OCI-LY1 (cell line): ENCODE measurements at regions not wholly inside any gene's neighbourhood (a gene's known extent, or its start where the extent isn't known, plus 50 kb on each side); places are given as distances from the start of the nearest gene placed in this dataset.

Experiments
- H2AFZ ChIP-seq: fragments of 200-600 bp; sonication (generic), shearing (Covaris generic); 2 replicates; pipeline ENCODE4 v1.6.0; 2014; ENCODE audit warnings: antibody characterized with exemption, mild to moderate bottlenecking, low read length
- H3F3A ChIP-seq: fragments of 200-600 bp; sonication (generic), shearing (Covaris generic); 2 replicates; pipeline ENCODE4 v1.6.0; 2014; ENCODE audit warnings: mild to moderate bottlenecking, antibody characterized with exemption, low read length, moderate library complexity; ENCODE audit not compliant: insufficient read depth
- H3K27ac ChIP-seq: fragments of 200-600 bp; sonication (generic); 2 replicates; pipeline ENCODE4 v1.5.1; 2014; ENCODE audit warnings: low read length, mixed run types, mild to moderate bottlenecking, low read depth; ENCODE audit not compliant: poor library complexity, severe bottlenecking
- H3K27me3 ChIP-seq: fragments of 200-600 bp; sonication (generic); 2 replicates; pipeline ENCODE4 v1.6.0; 2014; ENCODE audit warnings: antibody characterized with exemption, mild to moderate bottlenecking, low read length, moderate library complexity; ENCODE audit not compliant: insufficient read depth
- H3K36me3 ChIP-seq: fragments of 200-600 bp; sonication (generic); 2 replicates; pipeline ENCODE4 v1.6.1; 2014; ENCODE audit warnings: mild to moderate bottlenecking, antibody characterized with exemption, low read length, moderate library complexity, mixed read lengths; ENCODE audit not compliant: insufficient read depth
- H3K4me1 ChIP-seq: fragments of 200-600 bp; sonication (generic); 2 replicates; pipeline ENCODE4 v1.5.1; 2014; ENCODE audit warnings: mild to moderate bottlenecking, low read length, moderate library complexity; ENCODE audit not compliant: insufficient read depth, severe bottlenecking
- H3K4me2 ChIP-seq: fragments of 200-600 bp; sonication (generic), shearing (Covaris generic); 2 replicates; pipeline ENCODE4 v1.6.1; 2014; ENCODE audit warnings: low read length
- H3K4me3 ChIP-seq: fragments of 200-600 bp; sonication (generic); 2 replicates; pipeline ENCODE4 v1.5.1; 2014; ENCODE audit warnings: low read length, low read depth, mild to moderate bottlenecking, mixed read lengths; ENCODE audit not compliant: poor library complexity, severe bottlenecking
- H3K79me2 ChIP-seq: fragments of 200-600 bp; shearing (Covaris generic); 2 replicates; pipeline ENCODE4 v1.6.1; 2016; ENCODE audit warnings: mixed run types, low read length, mixed read lengths; ENCODE audit not compliant: insufficient read depth
- H3K9ac ChIP-seq: fragments of 200-600 bp; sonication (generic), shearing (Covaris generic); 2 replicates; pipeline ENCODE4 v1.6.1; 2014; ENCODE audit warnings: mild to moderate bottlenecking, low read length, mixed read lengths
- H3K9me2 ChIP-seq: fragments of 200-600 bp; sonication (generic), shearing (Covaris generic); 2 replicates; pipeline ENCODE4 v1.6.1; 2014; ENCODE audit warnings: low read depth, mild to moderate bottlenecking, low read length, mixed read lengths
- H3K9me3 ChIP-seq: fragments of 200-600 bp; shearing (Covaris generic); 2 replicates; pipeline ENCODE4 v1.6.1; 2014; ENCODE audit warnings: low read length, mixed read lengths
- H4K20me1 ChIP-seq: fragments of 200-600 bp; sonication (generic), shearing (Covaris generic); 2 replicates; pipeline ENCODE4 v1.6.0; 2016; ENCODE audit warnings: mild to moderate bottlenecking, low read length; ENCODE audit not compliant: insufficient read depth
- CTCF ChIP-seq: fragments of 200-600 bp; sonication (generic), shearing (Covaris generic); IDR thresholded peaks from 2 replicates; pipeline ENCODE4 v1.5.1; 2017; ENCODE audit warnings: mild to moderate bottlenecking, antibody characterized with exemption, low read length, moderate library complexity, mixed read lengths
- EZH2 ChIP-seq: fragments of 200-600 bp; sonication (generic), shearing (Covaris generic); IDR thresholded peaks from 2 replicates; pipeline ENCODE4 v1.8.0; 2017; ENCODE audit warnings: borderline replicate concordance, mixed run types, mild to moderate bottlenecking, antibody characterized with exemption, low read length, moderate library complexity, mixed read lengths

GRCh38 chr11:27910186-27910931, 197.6 kb downstream of the KIF18A start:
- Histone ChIP-seq H3K9me3 (no peaks in the 10 kb centered on the region), H3K9ac (no peak overlapping the region), H3K27me3 (no peaks in the 10 kb centered on the region), H3K4me3 (no peak overlapping the region), H3K36me3 (no peaks in the 10 kb centered on the region), H3K79me2 (no peaks in the 10 kb centered on the region), H3K9me2 (no peaks in the 10 kb centered on the region), H3F3A (no peaks in the 10 kb centered on the region), H2AFZ (no peak overlapping the region), H3K4me2 (no peak overlapping the region), H3K4me1 (no peaks in the 10 kb centered on the region), H3K27ac (no peak overlapping the region), H4K20me1 (no peaks in the 10 kb centered on the region)
- TF ChIP-seq CTCF (no peak), EZH2 (no peak)

- TF ChIP-seq CTCF (no peak), EZH2 (no peak)
- Histone ChIP-seq H3K27ac (no peak overlapping the region), H3K9me3 (no peaks in the 10 kb centered on the region), H3K4me1 (no peaks in the 10 kb centered on the region), H2AFZ (no peak overlapping the region), H3K4me3 (no peak overlapping the region), H3K36me3 (no peaks in the 10 kb centered on the region), H3K9me2 (no peaks in the 10 kb centered on the region), H3K9ac (no peak overlapping the region), H3K79me2 (no peaks in the 10 kb centered on the region), H4K20me1 (no peaks in the 10 kb centered on the region), H3K27me3 (no peaks in the 10 kb centered on the region), H3K4me2 (no peak overlapping the region), H3F3A (no peaks in the 10 kb centered on the region)
Observed at GRCh38 chr11:27909386-27909785, 198.6 kb downstream of the KIF18A start.

- H3K27me3 ChIP-seq, result no peaks in the 10 kb centered on the region
- no peaks in the 10 kb centered on the region for H4K20me1 ChIP-seq
- TF ChIP-seq EZH2 (no peak), CTCF (no peak)
- no peaks in the 10 kb centered on the region for H3K36me3 ChIP-seq
- no peaks in the 10 kb centered on the region for H3F3A ChIP-seq
- H3K9me3 ChIP-seq, result no peaks in the 10 kb centered on the region
- H3K4me3 ChIP-seq, result no peak overlapping the region
- no peak overlapping the region for H3K4me2 ChIP-seq
- H3K79me2 ChIP-seq, result no peaks in the 10 kb centered on the region
- no peak overlapping the region for H3K27ac ChIP-seq
- no peak overlapping the region for H3K9ac ChIP-seq
- H3K4me1 ChIP-seq, result no peaks in the 10 kb centered on the region
- no peak overlapping the region for H2AFZ ChIP-seq
- H3K9me2 ChIP-seq, result no peaks in the 10 kb centered on the region
Observed at GRCh38 chr11:27908621-27909020, 199.3 kb downstream of the KIF18A start.
